DOHH2 (cell line): ENCODE measurements at regions not wholly inside any gene's neighbourhood (a gene's known extent, or its start where the extent isn't known, plus 50 kb on each side); places are given as distances from the start of the nearest gene placed in this dataset.

Experiments used
- H3F3A ChIP-seq: fragments of 200-600 bp; sonication (generic), shearing (Covaris generic); 2 replicates; pipeline ENCODE4 v1.6.0; 2016; ENCODE audit warnings: antibody characterized with exemption, mild to moderate bottlenecking; ENCODE audit not compliant: control insufficient read depth, insufficient read depth
- H3K27ac ChIP-seq: fragments of 200-600 bp; sonication (generic); 2 replicates; pipeline ENCODE4 v1.5.1; 2014; ENCODE audit warnings: low read depth, mild to moderate bottlenecking, low read length, moderate library complexity
- H3K27me3 ChIP-seq: fragments of 200-600 bp; sonication (generic); 2 replicates; pipeline ENCODE4 v1.6.1; 2014; ENCODE audit warnings: mild to moderate bottlenecking, low read length, mixed read lengths; ENCODE audit not compliant: control insufficient read depth
- H3K36me3 ChIP-seq: fragments of 200-600 bp; sonication (generic); 2 replicates; pipeline ENCODE4 v1.6.1; 2014; ENCODE audit warnings: mild to moderate bottlenecking, low read length, moderate library complexity, mixed read lengths; ENCODE audit not compliant: control insufficient read depth
- H3K4me1 ChIP-seq: fragments of 200-600 bp; sonication (generic); 2 replicates; pipeline ENCODE4 v1.6.1; 2014; ENCODE audit warnings: mild to moderate bottlenecking, low read length, mixed read lengths; ENCODE audit not compliant: control insufficient read depth
- H3K4me2 ChIP-seq: fragments of 200-600 bp; sonication (generic); 2 replicates; pipeline ENCODE4 v1.6.0; 2014; ENCODE audit warnings: mild to moderate bottlenecking, low read length, moderate library complexity
- H3K4me3 ChIP-seq: fragments of 200-600 bp; sonication (generic); 2 replicates; pipeline ENCODE4 v1.5.1; 2014; ENCODE audit warnings: mild to moderate bottlenecking, low read length, mixed read lengths
- H3K79me2 ChIP-seq: fragments of 200-600 bp; sonication (generic); 2 replicates; pipeline ENCODE4 v1.6.1; 2014; ENCODE audit warnings: mild to moderate bottlenecking, low read length, mixed read lengths; ENCODE audit not compliant: control insufficient read depth
- H3K9me2 ChIP-seq: fragments of 200-600 bp; sonication (generic); replicated peaks from 2 replicates; pipeline ENCODE4 v1.6.1; 2014; ENCODE audit warnings: mild to moderate bottlenecking, low read length, mixed read lengths; ENCODE audit not compliant: control insufficient read depth
- H3K9me3 ChIP-seq: fragments of 200-600 bp; sonication (generic); 2 replicates; pipeline ENCODE4 v1.6.1; 2014; ENCODE audit warnings: antibody characterized with exemption, low read length, mixed read lengths; ENCODE audit not compliant: control insufficient read depth, insufficient read depth
- H4K20me1 ChIP-seq: fragments of 200-600 bp; sonication (generic); 2 replicates; pipeline ENCODE4 v1.6.0; 2014; ENCODE audit warnings: low read depth, mild to moderate bottlenecking, antibody characterized with exemption, low read length, moderate library complexity; ENCODE audit not compliant: control insufficient read depth, insufficient read depth
- CTCF ChIP-seq: fragments of 200-600 bp; sonication (generic); IDR thresholded peaks from one replicate; pipeline ENCODE4 v1.5.1; 2014; ENCODE audit warnings: antibody characterized with exemption, mild to moderate bottlenecking, low read depth, low read length; ENCODE audit not compliant: poor library complexity, severe bottlenecking
- EZH2phosphoT487 ChIP-seq: fragments of 200-600 bp; sonication (generic); IDR thresholded peaks from 2 replicates; pipeline ENCODE4 v1.6.1; 2017; ENCODE audit warnings: borderline replicate concordance, mild to moderate bottlenecking, antibody characterized with exemption, low read length, moderate library complexity, mixed read lengths

- Histone ChIP-seq H3K9me2 (no peaks in the 10 kb centered on the region), H3K9me3 (no peaks in the 10 kb centered on the region), H3K27me3 (no peaks in the 10 kb centered on the region), H3K4me1 (no peaks in the 10 kb centered on the region), H3K27ac (no peak overlapping the region), H3K36me3 (no peaks in the 10 kb centered on the region), H3K79me2 (no peaks in the 10 kb centered on the region), H4K20me1 (no peaks in the 10 kb centered on the region), H3K4me2 (no peak overlapping the region), H3F3A (no peaks in the 10 kb centered on the region), H3K4me3 (no peak overlapping the region)
- no peak for TF ChIP-seq CTCF
- no peak for TF ChIP-seq EZH2phosphoT487
These were observed 81.0 kb upstream of the KLF3 start for GRCh38 chr4:38582889-38583470.

GRCh38 chr4:38585871-38586270 is 78.1 kb upstream of the KLF3 start:
- no peaks in the 10 kb centered on the region for H4K20me1 ChIP-seq
- H3K79me2 ChIP-seq = no peaks in the 10 kb centered on the region
- no peak overlapping the region for H3K27ac ChIP-seq
- H3K9me3 ChIP-seq = no peaks in the 10 kb centered on the region
- no peak overlapping the region for H3K4me3 ChIP-seq
- H3K36me3 ChIP-seq = no peaks in the 10 kb centered on the region
- no peaks in the 10 kb centered on the region for H3K9me2 ChIP-seq
- TF ChIP-seq EZH2phosphoT487 (no peak), CTCF (no peak)
- no peaks in the 10 kb centered on the region for H3K27me3 ChIP-seq
- H3K4me1 ChIP-seq = no peaks in the 10 kb centered on the region
- no peaks in the 10 kb centered on the region for H3F3A ChIP-seq
- no peak overlapping the region for H3K4me2 ChIP-seq

GRCh38 chr4:38587106-38587505 is 76.9 kb upstream of the KLF3 start:
- Histone ChIP-seq H3K4me2 (no peak overlapping the region), H3K4me3 (no peak overlapping the region), H4K20me1 (no peaks in the 10 kb centered on the region)

More at GRCh38 chr4:38587106-38587505, 76.9 kb upstream of the KLF3 start:
- H3F3A ChIP-seq = no peaks in the 10 kb centered on the region
- H3K4me1 ChIP-seq = no peaks in the 10 kb centered on the region
- no peaks in the 10 kb centered on the region for H3K9me2 ChIP-seq
- no peaks in the 10 kb centered on the region for H3K79me2 ChIP-seq
- no peaks in the 10 kb centered on the region for H3K36me3 ChIP-seq
- H3K27ac ChIP-seq = no peak overlapping the region
- TF ChIP-seq CTCF (no peak), EZH2phosphoT487 (no peak)
- no peaks in the 10 kb centered on the region for H3K27me3 ChIP-seq
- no peaks in the 10 kb centered on the region for H3K9me3 ChIP-seq
